HG02678 (cell line): ENCODE measurements at regions not wholly inside any gene's neighbourhood (a gene's known extent, or its start where the extent isn't known, plus 50 kb on each side); places are given as distances from the start of the nearest gene placed in this dataset.

Source experiments
- ATAC-seq: cut with Tn5 transposase; IDR thresholded peaks from one replicate; pipeline ENCODE4 v1.9.1; 2021; ENCODE audit warnings: mild to moderate bottlenecking, moderate library complexity; ENCODE audit not compliant: unreplicated experiment

DNA sequence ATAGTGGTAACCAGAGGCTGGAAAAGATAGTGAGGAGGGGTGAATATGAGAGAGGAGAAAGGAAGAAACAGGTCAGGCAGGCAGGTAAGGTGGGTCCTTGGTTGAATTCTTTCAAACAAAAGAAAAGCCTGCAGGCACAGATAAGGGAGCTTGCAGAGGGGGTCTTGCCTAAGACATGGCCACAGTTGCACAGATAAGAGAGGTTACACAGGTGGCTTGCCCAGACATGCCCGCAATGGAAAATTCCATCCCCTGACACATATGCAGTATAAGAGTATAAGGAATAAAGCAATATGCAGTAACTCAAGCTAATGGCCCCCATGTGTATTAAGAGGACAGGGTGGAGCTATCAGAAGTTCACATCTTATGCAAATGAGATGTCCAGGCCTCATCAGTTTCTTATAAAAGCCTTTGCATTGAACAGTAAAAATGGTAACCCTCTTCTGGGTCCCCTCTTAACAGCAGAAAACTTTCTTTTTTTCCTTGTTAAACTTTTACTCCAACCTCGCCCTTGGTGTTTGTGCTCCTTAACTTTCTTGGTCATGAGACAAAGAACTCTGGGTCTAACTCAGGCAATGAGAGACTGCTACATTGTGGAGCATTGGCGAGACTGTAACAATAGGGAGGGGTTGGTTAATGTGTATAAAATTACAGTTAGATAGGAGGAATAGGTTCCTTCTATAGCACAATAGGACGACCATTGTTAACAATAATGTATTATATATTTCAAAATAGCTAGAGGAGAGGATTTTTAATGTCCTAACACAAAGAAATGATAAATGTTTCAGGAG, 764.6 kb downstream of the TSN start:
- ATAC-seq, result no peak

DNA sequence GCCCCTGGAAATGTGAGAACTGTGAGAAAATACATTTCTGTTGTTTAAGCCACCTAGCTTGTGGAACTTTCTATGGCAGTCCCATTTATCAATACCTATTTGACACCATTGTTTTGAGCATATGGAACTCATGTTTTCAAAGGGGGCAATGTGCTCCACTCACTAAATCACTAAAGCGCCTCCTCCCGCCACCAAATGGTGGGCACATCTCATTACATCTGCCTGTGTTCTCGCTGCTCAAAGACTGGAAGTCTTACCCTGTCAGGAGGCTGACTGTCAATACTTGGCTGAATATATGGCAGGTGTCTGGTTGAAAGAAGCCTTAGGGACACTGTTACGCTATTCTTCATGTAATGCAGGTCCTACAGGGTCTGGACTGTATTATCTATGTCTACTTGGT, 767.7 kb downstream of the TSN start:
- no peak for ATAC-seq

DNA sequence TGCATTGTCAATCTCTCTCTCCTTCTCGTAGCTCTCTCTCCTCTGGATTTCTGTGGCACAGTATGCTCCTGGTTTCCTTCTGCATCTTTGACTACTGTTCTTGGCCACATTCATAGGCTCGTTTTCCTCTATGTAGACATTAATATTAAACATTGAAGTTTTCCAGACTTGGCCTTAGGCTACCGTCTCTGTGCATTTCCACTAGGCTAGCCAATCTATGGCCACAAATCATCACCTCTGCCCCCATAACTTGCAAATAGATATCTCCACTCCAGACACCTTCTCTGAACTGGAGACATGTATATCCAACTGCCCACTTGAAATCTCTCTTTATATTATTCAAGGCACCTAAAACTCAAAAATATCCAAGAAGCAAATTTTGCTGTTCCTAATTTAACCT, 768.5 kb downstream of the TSN start:
- no peak for ATAC-seq

DNA sequence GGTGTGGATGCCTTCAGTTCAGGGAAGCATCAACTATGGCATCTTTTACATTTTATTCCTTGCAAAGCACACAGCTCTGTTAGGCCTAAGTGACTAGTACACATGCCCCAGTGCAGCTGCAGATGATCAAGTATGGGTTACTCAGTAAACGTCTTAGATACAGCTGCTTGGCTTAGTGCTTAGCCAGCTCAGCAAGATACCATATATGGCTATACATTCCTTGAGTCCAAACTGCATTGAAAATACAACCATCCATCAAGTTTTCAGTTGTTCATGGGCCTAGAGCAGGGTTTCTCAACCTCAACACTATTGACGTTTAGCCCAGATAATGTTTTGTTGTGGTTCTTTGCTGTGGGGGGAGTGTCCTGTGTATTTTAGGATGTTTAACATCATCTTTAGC, 769.9 kb downstream of the TSN start:
- no peak for ATAC-seq

DNA sequence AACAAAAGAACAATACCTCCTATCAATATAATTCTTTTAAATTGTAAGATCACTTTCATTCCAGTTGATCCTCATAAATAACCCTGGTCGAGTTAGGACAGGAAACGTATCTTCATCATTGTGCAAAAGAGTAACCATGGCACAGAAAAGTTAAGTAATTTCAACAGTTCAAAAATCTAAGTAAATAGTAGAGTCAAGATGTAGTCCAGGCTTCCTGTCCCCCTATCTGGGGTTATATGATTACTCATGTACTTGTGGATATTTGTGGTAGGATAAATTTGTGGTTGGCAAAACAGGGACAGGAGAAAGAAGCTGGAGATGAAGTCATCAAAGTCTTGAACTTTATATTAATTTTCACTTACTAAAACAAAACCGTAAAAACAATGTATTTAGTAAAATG, 772.6 kb downstream of the TSN start:
- no peak for ATAC-seq

DNA sequence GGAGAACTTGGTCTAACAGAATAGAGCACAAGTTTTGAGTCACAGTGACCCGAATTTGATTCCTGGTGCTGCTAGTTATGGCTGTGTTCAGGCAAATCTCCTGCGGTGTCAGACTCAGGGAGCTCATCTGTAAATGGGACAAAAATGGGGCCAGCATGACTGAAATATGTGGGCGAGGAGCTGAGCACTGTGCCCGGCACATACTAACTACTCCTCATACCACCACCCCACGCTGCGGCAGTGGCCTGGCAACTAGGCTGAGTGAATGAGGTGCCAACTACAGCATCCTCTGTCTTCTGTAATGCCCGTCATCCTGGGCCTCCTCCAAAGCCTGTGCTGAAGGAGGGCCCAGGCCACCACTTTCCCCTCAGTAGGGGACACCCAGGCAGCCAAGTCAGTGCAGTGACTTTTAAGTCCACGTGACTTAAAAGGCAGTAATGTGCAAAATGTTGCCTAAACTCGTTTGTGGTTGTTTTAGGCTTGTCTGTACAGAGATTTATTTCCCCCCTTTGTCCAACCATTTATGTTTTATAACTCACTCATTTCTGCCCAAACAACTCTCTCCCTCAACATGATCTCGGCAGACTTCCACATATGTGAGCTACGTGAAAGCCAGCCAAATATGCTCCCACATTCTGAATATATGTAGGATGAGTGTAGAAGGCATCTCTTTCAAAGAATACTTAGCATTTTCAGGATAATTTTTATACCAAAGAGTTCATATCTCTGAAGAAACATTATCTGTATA, 773.7 kb downstream of the TSN start:
- no peak for ATAC-seq

DNA sequence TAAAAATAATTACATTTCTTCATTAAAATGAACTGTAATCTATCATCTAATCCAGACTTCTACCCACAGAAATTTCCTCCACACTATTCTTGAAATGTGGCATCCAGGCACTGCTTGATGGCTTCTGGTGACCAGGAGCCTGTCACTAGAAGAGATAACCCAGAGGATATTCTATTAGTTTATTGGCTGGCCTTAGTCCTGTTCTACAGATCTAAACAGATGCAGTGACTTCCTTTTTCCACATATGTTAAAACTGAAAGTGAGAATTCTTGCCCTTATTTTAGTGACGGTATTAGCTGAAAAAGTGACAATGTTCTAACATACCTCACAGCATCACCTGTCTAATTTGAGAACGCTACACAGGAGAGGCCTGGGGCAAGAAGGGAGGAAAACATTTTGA, 775.4 kb downstream of the TSN start:
- ATAC-seq, result peak; percentile 77

DNA sequence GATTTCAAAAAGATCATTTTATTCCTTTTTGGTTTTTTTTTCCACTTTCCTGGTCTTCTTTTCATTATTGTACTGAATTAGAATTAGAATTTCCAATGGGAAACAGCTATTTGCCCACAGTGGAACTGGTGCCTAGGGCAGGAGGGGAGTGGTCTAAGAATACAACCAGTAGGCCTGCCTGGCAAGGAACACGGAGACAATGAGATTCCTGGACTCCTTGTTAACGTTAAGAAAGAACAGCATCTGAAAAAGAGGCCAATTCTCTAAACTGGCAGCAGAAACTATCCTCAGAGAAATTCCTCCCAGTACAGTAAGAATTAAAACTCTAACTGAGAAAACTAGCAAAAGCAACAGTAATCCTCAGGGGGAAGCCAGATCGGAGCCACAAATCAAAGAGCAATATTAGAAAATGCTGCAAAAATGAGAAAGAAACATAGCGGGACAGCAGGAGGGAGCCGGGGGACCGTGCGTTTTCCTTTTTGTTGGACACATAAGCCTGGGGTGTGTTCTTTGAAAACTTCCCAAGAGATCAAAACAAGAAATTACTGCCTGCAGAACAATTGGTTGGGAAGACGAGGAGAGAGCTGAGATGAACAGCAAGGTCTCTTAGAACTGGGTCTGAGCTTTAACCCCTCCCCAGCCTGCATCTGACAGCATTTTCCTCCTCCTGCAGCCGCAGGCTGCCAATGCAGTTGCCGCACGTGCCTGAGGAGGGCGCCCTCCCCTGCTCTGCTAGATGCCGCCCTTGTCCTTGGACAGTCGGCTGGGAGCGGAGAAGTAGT, 776.0 kb downstream of the TSN start:
- ATAC-seq, result no peak

DNA sequence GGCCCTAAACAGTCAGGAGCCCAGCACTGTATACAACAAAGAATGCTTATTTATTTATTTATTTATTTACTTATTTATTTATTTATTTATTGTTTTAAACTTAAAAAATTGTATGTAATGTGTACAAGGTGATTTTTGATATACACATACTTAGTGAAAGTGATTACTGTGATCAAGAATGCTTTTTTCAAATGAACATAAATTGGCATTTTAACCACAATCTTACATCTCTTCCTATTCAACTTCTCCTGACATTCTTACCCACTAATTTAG, 776.6 kb downstream of the TSN start:
- no peak for ATAC-seq

DNA sequence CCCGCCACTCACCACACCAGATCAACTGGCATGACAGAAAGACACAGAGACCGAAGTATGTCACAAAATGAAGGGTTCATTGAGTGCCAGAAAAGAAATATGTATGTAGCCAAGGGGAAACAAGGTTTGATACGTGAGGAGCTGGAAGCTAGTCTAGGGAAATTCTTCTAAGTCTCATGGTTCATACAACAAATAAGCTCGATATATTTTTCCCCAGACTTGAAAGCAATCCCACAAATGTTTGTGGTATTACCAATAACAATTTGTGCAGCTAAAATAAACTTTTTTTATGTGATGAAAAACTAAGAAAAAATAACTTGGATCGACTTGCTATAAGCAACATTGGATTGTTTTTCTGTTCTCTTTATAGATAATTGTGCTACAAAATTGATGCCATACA, 777.0 kb downstream of the TSN start:
- no peak for ATAC-seq

DNA sequence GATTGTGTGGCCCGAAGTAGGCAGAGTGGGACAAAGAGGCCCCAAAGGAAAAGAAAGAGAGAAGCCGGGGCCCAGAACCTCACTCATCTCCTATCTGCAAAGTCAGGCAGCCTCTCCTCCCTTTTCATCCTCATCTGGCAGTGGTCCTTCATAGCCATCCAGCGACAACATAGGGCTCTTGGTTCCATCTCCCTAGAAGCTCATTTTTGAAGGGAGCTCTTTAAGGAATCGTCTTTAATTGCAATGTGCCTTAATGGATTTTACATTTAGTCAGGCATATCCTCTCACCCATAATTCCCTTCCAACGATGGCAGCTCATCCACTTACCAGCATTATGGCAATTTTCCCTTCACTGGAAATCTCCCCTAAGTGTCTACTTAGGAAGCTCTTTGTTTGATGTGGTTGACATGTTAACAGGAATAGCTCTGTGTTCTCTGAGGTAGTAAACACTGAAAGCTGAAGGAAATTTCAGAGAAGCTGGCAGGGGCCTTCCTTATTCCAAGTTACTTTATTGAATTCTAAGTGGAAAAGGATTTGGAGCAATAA, 780.6 kb downstream of the TSN start:
- no peak for ATAC-seq

DNA sequence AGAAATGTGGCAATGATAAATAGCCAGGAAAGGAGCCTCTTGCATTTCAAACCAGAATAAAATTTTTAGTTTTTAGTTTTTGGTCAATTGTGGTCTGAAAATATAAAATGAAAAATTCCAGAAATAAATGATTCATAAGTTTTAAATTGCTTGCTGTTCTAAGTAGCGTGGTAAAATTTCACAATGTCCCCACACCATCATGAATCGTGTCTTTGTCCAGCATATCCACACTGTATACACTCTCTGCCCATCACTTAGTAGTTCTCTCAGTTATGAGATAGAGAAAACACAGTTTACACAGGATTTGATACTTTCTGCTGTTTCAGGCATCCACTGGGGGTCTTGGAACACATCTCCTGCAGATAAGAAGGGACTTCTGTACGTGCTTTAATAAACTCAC, 783.9 kb downstream of the TSN start:
- ATAC-seq, result no peak

DNA sequence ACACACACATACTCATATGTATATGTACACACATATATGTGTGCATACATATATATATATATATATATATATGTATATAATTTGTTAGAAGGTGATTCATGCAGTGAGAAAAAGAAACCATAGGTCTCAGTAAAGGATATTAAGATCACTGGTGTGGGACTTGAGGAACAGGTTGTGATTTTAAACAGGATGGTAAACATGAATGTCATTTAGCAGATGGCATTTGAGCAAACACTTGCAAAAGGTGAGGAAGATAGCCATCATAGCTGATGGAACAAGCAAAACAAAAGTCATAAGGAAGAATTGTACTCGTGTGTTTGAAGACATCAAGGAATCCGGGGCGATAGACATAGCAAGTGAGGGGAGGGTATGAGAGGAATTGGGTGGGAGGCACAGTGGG, 784.5 kb downstream of the TSN start:
- no peak for ATAC-seq

DNA sequence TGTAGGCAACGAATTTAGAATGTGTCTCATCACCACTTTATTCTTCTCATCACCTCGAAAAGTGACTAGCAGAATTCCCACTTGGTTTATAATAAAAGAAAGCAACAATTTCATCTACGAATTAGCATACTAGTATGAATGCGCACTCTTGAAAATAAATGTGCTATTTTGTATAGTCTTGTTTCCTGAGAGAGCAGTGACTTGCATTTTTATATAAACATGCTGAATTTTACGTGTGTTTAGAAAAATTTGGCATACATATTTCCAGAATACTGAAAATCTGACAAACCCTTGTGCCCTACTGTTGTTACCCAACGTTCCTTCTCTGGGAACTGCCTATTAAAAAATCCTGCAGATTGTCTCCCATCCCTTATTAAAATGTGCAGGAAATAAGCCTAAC, 786.8 kb downstream of the TSN start:
- ATAC-seq, result no peak

DNA sequence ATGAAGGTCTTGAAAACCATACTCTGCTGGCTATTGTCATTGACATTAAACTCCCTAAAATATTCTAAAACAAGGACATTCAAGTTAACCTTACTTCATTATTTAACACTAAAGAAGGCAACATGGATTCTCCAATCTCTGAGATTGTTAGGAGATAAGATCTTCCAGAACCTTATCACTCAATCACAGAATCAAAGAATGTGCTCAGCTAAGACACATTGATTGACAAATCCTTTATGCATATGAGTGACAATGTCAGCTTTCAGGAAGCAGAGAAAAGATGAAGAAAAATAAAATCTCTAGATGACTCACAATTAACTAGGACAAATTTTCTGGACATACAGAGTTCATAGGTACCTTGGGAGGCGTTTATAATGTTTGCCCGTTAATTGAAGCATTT, 787.2 kb downstream of the TSN start:
- no peak for ATAC-seq

DNA sequence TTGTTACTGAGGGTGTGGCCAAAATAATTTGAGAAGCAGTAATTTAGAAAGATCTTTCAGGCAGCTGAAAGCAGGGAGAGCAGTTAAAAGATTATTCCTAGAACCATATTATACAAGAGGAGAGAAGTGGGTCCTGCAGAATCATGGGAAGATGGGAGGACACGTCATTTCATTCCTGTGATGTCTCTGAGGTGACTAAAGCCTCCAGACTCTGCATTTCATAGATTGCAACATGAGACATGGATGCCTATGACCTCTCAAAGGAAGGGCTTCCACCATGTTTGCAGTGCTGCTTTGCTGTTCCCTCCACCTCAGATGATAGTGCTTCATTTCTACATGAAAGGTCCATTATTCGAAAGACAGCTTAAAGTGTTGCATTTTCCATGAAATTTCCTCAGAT, 788.4 kb downstream of the TSN start:
- ATAC-seq, result no peak

DNA sequence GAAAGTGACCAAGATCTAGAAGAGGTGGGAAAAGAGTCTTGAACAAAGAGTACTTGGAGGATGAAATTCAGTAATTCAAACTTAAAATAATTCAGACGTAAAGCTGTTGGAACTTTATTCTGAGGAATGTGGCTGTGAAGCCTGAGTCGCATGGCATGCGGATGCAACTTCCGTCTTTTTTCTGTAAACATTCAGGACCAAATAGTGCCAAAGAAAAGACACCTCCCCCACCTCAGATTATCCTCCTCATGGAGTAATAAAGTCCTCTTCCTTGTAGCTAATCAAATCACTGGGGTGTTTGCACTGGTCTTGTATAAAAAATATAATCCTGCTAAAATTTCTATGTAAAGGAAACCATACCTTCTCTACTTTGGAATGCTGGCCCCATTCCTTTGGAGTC, 790.4 kb downstream of the TSN start:
- ATAC-seq, result no peak

DNA sequence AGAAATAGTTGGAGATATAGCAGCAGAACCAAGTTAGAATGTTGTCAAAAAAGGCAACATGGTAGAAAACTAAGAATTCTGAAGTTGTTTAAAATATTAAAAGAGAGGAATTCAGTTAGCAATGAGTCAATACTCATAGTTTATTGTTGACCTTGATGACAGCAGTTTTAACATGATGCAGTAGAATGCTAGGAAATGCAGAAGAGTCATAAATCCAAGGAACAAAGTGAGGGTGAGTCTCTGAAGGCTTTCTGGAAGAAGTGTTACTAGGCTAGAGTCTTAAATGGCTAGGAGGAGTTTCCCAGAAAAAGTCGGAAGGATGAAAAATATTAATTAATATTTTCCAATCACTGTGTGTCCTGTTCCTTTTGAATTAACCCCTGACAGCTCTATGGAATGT, 807.3 kb downstream of the TSN start:
- no peak for ATAC-seq

DNA sequence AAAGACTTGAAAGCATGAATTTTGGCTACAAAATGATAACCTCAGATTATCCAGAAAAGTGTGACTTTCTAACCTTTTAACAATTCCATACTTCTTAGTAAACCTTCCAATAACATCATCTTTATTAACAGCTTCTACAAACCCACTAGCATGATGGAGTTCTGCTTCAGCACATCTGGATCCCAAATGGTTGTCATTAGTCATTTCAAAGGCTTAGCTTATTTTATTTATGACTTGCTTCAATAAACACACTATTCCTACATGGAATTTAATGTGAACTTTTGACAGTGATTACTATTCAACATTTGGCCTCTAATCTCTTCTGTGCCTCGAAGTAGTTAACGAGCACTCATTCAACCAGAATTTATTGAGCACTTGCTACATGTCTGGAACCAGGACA, 808.3 kb downstream of the TSN start:
- no peak for ATAC-seq

DNA sequence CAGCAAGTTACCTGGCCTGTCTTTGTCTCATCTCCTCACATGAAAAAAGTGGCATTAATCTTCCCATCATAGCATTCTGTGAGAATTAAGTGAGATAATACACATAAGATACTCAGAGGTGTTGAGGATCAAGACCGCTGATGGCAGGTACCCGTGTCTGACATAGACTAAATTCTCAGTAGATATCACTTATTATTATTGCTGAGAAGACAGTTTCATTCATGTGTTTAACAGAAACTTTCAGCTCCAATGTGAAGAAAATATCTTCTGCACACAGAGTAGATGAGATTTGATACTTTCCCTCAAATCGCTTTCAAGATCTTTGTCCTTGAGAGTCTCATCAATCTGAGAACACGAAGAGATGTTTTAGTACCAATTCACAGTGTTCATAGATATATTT, 809.4 kb downstream of the TSN start:
- ATAC-seq, result no peak

DNA sequence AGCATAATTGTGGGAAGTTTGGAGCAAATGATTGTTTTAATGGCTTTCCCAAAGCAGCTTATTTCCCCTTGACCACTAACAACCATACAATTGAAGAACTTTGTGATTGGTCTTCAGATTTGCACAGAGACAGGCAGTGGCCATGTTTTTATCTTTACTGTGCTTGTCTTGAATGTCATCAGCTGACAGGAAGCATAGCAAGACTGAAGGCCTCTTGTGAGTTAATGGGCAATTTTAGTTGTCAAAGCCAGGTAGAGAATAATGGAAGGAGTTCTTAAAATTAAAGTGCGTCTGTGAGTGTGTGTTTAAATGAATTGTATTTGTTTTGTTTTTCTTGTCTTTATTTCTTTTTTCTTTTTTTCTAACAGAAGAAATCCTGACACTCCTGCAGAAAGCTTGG, 809.9 kb downstream of the TSN start:
- no peak for ATAC-seq

DNA sequence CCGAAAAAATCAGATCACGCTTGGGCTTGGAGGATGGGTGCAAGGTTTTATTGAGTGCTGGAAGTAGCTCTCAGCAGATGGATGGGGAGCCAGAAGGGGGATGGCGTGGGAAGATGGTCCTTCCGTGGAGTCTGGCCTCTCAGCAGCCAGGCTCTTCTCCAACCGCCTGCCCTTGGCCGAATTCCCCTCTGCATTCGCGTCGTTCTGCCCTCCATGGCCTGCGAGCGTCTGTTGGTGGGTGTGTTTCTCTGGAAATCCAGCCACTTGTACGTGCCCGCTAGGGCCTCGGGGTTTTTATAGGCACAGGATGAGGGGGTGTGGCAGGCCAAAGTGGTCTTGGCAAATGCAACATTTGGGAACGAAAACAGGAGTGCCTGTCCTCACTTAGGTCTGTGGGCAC, 815.2 kb downstream of the TSN start:
- ATAC-seq, result no peak
